Caco-2 (cell line): ENCODE measurements at regions not wholly inside any gene's neighbourhood (a gene's known extent, or its start where the extent isn't known, plus 50 kb on each side); places are given as distances from the start of the nearest gene placed in this dataset.

ENCODE experiments used
- BruUV-seq: library from RNA; stranded (reverse); fragments of 400-500 nt; replicated peaks from 2 replicates; lab custom pipeline; 2021; lab: Mats Ljungman, UMichigan
- CTCF ChIA-PET: fragments of 300-600 bp; sonication (Branson Sonifier 250); formaldehyde crosslinking; loops from one replicate; lab custom pipeline; 2022; ENCODE audit warnings: antibody characterized with exemption; lab: Charles Lee
- POLR2A ChIA-PET: fragments of 300-600 bp; sonication (Branson Sonifier 250); formaldehyde crosslinking; loops from one replicate; lab custom pipeline; 2022; ENCODE audit warnings: antibody characterized with exemption; lab: Charles Lee
- DNase-seq, 2 experiments: peaks; one replicate each; pipeline versions ENCODE4 v3.0.0 to v3.0.0-alpha.2; 2020 to 2022
- H3K27me3 ChIP-seq: replicated peaks from 2 replicates; pipeline ENCODE4 v1.6.0; 2011; ENCODE audit warnings: low read length; ENCODE audit not compliant: control insufficient read depth, insufficient read depth
- H3K36me3 ChIP-seq: 2 replicates; pipeline ENCODE4 v1.5.1; 2011; ENCODE audit warnings: low read length; ENCODE audit not compliant: control insufficient read depth, insufficient read depth
- H3K4me1 ChIP-seq: fragments of 250-450 bp; sonication (Bioruptor Pico); 2 replicates; pipeline ENCODE4 v1.5.1; 2020; ENCODE audit warnings: mild to moderate bottlenecking
- H3K4me3 ChIP-seq: 2 replicates; pipeline ENCODE4 v1.5.1; 2011; ENCODE audit warnings: low read depth, mild to moderate bottlenecking, control low read depth, low read length
- H3K9me3 ChIP-seq: fragments of 250-450 bp; sonication (Bioruptor Pico); 2 replicates; pipeline ENCODE4 v1.5.1; 2020; ENCODE audit warnings: mild to moderate bottlenecking, moderate library complexity
- H3K27ac Mint-ChIP-seq: one replicate; pipeline ENCODE4 v1.8.0; 2022; ENCODE audit warnings: mixed read lengths; ENCODE audit not compliant: unreplicated experiment
- H3K27me3 Mint-ChIP-seq: one replicate; pipeline ENCODE4 v1.8.0; 2022; ENCODE audit warnings: mixed read lengths; ENCODE audit not compliant: insufficient read depth, unreplicated experiment
- H3K36me3 Mint-ChIP-seq: one replicate; pipeline ENCODE4 v1.8.0; 2022; ENCODE audit warnings: mild to moderate bottlenecking, mixed read lengths; ENCODE audit not compliant: insufficient read depth, unreplicated experiment
- H3K4me1 Mint-ChIP-seq: one replicate; pipeline ENCODE4 v1.8.0; 2022; ENCODE audit warnings: low read depth, mixed read lengths; ENCODE audit not compliant: unreplicated experiment
- H3K4me3 Mint-ChIP-seq: one replicate; pipeline ENCODE4 v1.8.0; 2022; ENCODE audit warnings: mild to moderate bottlenecking, moderate library complexity, mixed read lengths; ENCODE audit not compliant: unreplicated experiment
- H3K9me3 Mint-ChIP-seq: one replicate; pipeline ENCODE4 v1.8.0; 2022; ENCODE audit warnings: mixed read lengths; ENCODE audit not compliant: unreplicated experiment
- intact Hi-C: fragments of 100-400 bp; cut with micrococcal nuclease; formaldehyde crosslinking; loops from one replicate; pipeline ENCODE4 v1.10.0; 2022; ENCODE audit not compliant: unreplicated experiment
- TF ChIP-seq, protein P1 (sequence below), 2 experiments: fragments of 200-600 bp in 1 of 2; IDR thresholded peaks; 1 replicate in 1 of 2; 2 replicates in 1 of 2; pipeline versions ENCODE4 v1.5.1 to v1.8.0; 2011 to 2022; ENCODE audit warnings: antibody characterized with exemption in 1 of 2, control low read depth in 1 of 2, inconsistent platforms in 1 of 2, low read depth in 1 of 2, low read length in 1 of 2, mild to moderate bottlenecking in 1 of 2, moderate library complexity in 1 of 2; ENCODE audit not compliant: insufficient read depth in 1 of 2, severe bottlenecking in 1 of 2, unreplicated experiment in 1 of 2

DNA sequence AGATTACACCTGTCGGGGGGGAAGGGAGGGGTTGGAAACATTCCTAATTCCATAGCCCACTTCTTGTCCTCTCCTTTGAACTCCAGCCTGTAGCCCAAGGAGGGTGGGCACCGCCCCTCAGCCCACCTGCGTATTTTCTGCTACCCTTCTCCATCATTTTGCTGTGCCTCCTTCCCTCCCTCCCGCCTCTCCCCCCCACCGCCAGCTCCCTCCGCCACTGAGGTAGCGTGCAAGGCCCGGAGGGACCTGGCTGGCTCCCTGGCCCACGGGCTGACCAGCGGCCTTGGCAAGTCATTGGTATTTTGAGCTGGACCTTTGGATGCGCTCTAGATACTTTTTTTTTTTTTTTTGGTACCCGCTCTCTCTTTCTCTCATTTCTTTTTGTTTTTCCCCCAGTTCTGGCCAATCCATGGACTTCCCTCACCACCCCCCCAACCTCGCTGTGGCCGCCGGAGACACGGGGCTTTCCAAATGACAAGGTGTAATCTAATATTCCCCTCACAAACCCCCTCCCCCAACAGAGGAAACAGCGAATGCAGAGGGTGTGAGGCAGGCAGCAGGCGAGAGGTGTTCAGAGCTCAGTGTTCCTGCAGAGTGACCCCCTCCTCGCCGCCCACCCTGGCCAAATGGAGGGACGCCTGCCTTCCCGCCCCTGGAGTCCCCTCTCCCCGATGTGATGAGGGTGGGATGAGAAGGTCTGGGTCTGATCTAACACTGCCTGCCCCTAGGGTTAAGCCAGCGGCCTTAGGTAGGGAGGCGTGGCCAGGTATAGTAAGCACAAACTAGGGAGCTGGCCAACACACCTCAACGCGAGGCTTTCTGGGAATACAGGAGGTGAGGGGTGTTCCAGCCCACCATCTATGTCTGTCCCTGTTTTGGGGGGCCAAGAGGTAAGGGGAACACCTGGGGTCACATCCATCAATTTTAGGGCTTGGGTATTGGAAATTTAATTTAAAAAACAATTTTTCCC is 89.2 kb downstream of the PTPRS start:
- DNase-seq, result no peak
- Mint-ChIP-seq H3K9me3 (peaks cover 25% of the 10 kb centered on the region), H3K27me3 (no peaks in the 10 kb centered on the region), H3K27ac (no peak overlapping the region), H3K4me3 (no peak overlapping the region), H3K4me1 (no peaks in the 10 kb centered on the region), H3K36me3 (peaks cover 10% of the 10 kb centered on the region)
- Histone ChIP-seq H3K4me1 (no peaks in the 10 kb centered on the region), H3K27me3 (no peaks in the 10 kb centered on the region), H3K9me3 (no peaks in the 10 kb centered on the region), H3K4me3 (no peak overlapping the region), H3K36me3 (no peaks in the 10 kb centered on the region; the same call in 1 of the 2 replicates)
- TF ChIP-seq, protein P1, sequence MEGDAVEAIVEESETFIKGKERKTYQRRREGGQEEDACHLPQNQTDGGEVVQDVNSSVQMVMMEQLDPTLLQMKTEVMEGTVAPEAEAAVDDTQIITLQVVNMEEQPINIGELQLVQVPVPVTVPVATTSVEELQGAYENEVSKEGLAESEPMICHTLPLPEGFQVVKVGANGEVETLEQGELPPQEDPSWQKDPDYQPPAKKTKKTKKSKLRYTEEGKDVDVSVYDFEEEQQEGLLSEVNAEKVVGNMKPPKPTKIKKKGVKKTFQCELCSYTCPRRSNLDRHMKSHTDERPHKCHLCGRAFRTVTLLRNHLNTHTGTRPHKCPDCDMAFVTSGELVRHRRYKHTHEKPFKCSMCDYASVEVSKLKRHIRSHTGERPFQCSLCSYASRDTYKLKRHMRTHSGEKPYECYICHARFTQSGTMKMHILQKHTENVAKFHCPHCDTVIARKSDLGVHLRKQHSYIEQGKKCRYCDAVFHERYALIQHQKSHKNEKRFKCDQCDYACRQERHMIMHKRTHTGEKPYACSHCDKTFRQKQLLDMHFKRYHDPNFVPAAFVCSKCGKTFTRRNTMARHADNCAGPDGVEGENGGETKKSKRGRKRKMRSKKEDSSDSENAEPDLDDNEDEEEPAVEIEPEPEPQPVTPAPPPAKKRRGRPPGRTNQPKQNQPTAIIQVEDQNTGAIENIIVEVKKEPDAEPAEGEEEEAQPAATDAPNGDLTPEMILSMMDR (IDR thresholded peaks at IDR 0.05; ENCODE audit: insufficient read depth in 1 of 2, low read depth in 1 of 2, low read length in 1 of 2, severe bottlenecking in 1 of 2, unreplicated experiment in 1 of 2), result no peak
- no TSS peak for BruUV-seq
- CTCF ChIA-PET, result no interaction called here
- intact Hi-C loops, result no loop called here
- POLR2A ChIA-PET, result no interaction called here

DNA sequence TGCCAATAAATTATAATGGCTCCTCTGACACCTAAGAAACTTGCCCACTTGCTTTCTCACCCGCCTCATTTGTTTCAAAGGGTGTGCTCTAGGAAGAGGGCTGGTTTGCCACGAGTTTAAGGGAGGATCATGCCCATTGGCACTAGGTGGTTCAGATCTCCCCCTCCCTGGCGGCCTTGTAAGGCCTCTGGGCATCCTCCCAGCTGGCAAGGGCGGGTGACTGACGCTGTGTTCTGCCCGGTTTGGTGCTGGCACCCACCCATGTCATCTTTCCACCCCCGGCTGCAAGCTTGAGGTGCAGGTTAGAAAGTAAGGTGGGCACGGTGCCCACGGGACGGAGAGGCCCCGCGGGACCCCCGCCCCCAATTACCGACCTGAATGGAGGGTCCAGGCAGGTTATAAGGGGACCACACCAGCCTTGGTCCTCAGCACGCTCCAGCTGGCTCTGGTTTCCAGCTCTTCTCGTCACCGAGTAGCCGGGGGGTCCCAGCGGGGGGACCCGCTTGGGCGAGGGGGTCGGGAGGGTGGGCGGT is 90.4 kb downstream of the PTPRS start:
- ChIA-PET CTCF (no interaction called here), POLR2A (no interaction called here)
- Histone ChIP-seq H3K36me3 (no peaks in the 10 kb centered on the region; the same call in 1 of the 2 replicates), H3K4me3 (no peak overlapping the region), H3K4me1 (no peaks in the 10 kb centered on the region), H3K9me3 (no peaks in the 10 kb centered on the region), H3K27me3 (no peaks in the 10 kb centered on the region)
- Mint-ChIP-seq H3K4me1 (no peaks in the 10 kb centered on the region), H3K27me3 (no peaks in the 10 kb centered on the region), H3K27ac (no peak overlapping the region), H3K4me3 (no peak overlapping the region), H3K9me3 (peaks cover 14% of the 10 kb centered on the region), H3K36me3 (peaks cover 8% of the 10 kb centered on the region)
- no TSS peak for BruUV-seq
- TF ChIP-seq, protein P1 (IDR thresholded peaks at IDR 0.05; ENCODE audit: insufficient read depth in 1 of 2, low read depth in 1 of 2, low read length in 1 of 2, severe bottlenecking in 1 of 2, unreplicated experiment in 1 of 2), result no peak
- no peak for DNase-seq
- intact Hi-C loops, result no loop called here

DNA sequence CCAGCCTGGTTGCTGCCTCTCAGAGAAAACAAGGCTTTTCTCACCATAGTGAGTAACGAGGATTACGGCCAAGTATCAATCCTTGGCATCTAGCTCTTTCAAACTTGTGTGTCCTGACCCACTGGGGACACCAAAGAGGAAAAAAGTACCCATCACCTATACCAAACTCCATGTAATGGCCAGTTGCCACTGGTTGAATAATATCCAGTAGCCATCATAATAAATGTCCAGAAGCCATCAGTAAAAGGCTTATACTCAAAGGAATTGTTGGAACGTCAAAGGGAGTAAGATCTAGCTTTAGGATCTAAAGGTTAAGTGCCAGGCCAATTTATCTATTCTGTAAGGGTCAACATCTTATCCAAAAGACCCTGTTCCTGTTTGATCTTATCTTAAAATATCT is 91.1 kb downstream of the PTPRS start:
- no peaks in the 10 kb centered on the region for H3K4me1 ChIP-seq
- POLR2A ChIA-PET, result no interaction called here
- peaks cover 5% of the 10 kb centered on the region for H3K36me3 Mint-ChIP-seq
- no TSS peak for BruUV-seq
- no peaks in the 10 kb centered on the region for H3K4me1 Mint-ChIP-seq
- no peak overlapping the region for H3K27ac Mint-ChIP-seq
- no peak for DNase-seq
- peaks cover 7% of the 10 kb centered on the region for H3K9me3 Mint-ChIP-seq
- H3K27me3 Mint-ChIP-seq, result no peaks in the 10 kb centered on the region
- CTCF ChIA-PET, result no interaction called here
- intact Hi-C loops, result no loop called here
- H3K4me3 ChIP-seq, result no peak overlapping the region
- no peaks in the 10 kb centered on the region for H3K9me3 ChIP-seq
- no peaks in the 10 kb centered on the region for H3K27me3 ChIP-seq
- no peaks in the 10 kb centered on the region for H3K36me3 ChIP-seq
- H3K4me3 Mint-ChIP-seq, result no peak overlapping the region
- TF ChIP-seq, protein P1 (IDR thresholded peaks at IDR 0.05; ENCODE audit: insufficient read depth in 1 of 2, low read depth in 1 of 2, low read length in 1 of 2, severe bottlenecking in 1 of 2, unreplicated experiment in 1 of 2), result no peak
